Astrocyte (in vitro differentiated cells and primary cell): ENCODE measurements at regions not wholly inside any gene's neighbourhood (a gene's known extent, or its start where the extent isn't known, plus 50 kb on each side); places are given as distances from the start of the nearest gene placed in this dataset.

ENCODE experiments used
- CTCF ChIP-seq: IDR thresholded peaks from 2 replicates; pipeline ENCODE4 v1.5.1; 2011; ENCODE audit warnings: low read depth, mild to moderate bottlenecking, inconsistent platforms, low read length, moderate library complexity; ENCODE audit not compliant: insufficient read depth
- EZH2 ChIP-seq: IDR thresholded peaks from 2 replicates; pipeline ENCODE4 v1.6.1; 2012; ENCODE audit warnings: mild to moderate bottlenecking, low read length, inconsistent platforms; ENCODE audit not compliant: insufficient read depth

- TF ChIP-seq CTCF (no peak), EZH2 (no peak)
Measured at GRCh38 chr9:89684218-89684617, 79.4 kb downstream of the GADD45G start.
